ENCODE measurements at regions not wholly inside any gene's neighbourhood (a gene's known extent, or its start where the extent isn't known, plus 50 kb on each side); places are given as distances from the start of the nearest gene placed in this dataset.

- no peak for DNase-seq
Measured at GRCh38 chr22:22992474-22992873, 77.8 kb upstream of the GNAZ start.

GRCh38 chr22:22993184-22993583, 77.1 kb upstream of the GNAZ start:
- in situ Hi-C loops (cut with MboI; ENCODE audit: low pct_unique_long_range_greater_than_20kb, low sequenced_read_pairs): no loop called here
- no peak for DNase-seq

More at GRCh38 chr22:22992474-22992873, 77.8 kb upstream of the GNAZ start:
- in situ Hi-C loops (cut with MboI; ENCODE audit: low pct_unique_long_range_greater_than_20kb, low sequenced_read_pairs): no loop called here

- DNase-seq: no peak
Measured at GRCh38 chr22:22995166-22995565, 75.2 kb upstream of the GNAZ start.

GRCh38 chr22:22996511-22997261, 73.6 kb upstream of the GNAZ start:
- DNase-seq: no peak
- in situ Hi-C loops (cut with MboI; ENCODE audit: low pct_unique_long_range_greater_than_20kb, low sequenced_read_pairs): no loop called here

More at GRCh38 chr22:22995166-22995565, 75.2 kb upstream of the GNAZ start:
- in situ Hi-C loops (cut with MboI; ENCODE audit: low pct_unique_long_range_greater_than_20kb, low sequenced_read_pairs): no loop called here

- in situ Hi-C loops (cut with MboI; ENCODE audit: low pct_unique_long_range_greater_than_20kb, low sequenced_read_pairs): no loop called here
- DNase-seq: no peak
Measured at GRCh38 chr22:22997262-22997898, 72.9 kb upstream of the GNAZ start.

- in situ Hi-C loops (cut with MboI; ENCODE audit: low pct_unique_long_range_greater_than_20kb, low sequenced_read_pairs): no loop called here
Measured at GRCh38 chr22:22997988-22998387, 72.3 kb upstream of the GNAZ start.

GRCh38 chr22:22999523-22999922, 70.8 kb upstream of the GNAZ start:
- in situ Hi-C loops (cut with MboI; ENCODE audit: low pct_unique_long_range_greater_than_20kb, low sequenced_read_pairs): no loop called here
- no peak for DNase-seq

More at GRCh38 chr22:22997988-22998387, 72.3 kb upstream of the GNAZ start:
- DNase-seq: no peak

GRCh38 chr22:23000657-23001347, 69.5 kb upstream of the GNAZ start:
- in situ Hi-C loops (cut with MboI; ENCODE audit: low pct_unique_long_range_greater_than_20kb, low sequenced_read_pairs): no loop called here
- DNase-seq: no peak

- no peak for DNase-seq
- in situ Hi-C loops (cut with MboI; ENCODE audit: low pct_unique_long_range_greater_than_20kb, low sequenced_read_pairs): no loop called here
Measured at GRCh38 chr22:23001463-23001862, 68.9 kb upstream of the GNAZ start.

GRCh38 chr22:23002612-23003180, 67.6 kb upstream of the GNAZ start:
- DNase-seq: no peak
- in situ Hi-C loops (cut with MboI; ENCODE audit: low pct_unique_long_range_greater_than_20kb, low sequenced_read_pairs): no loop called here

GRCh38 chr22:23007823-23008222, 62.5 kb upstream of the GNAZ start:
- no peak for DNase-seq
- in situ Hi-C loops (cut with MboI; ENCODE audit: low pct_unique_long_range_greater_than_20kb, low sequenced_read_pairs): no loop called here

GRCh38 chr22:23008896-23009295, 61.4 kb upstream of the GNAZ start:
- in situ Hi-C loops (cut with MboI; ENCODE audit: low pct_unique_long_range_greater_than_20kb, low sequenced_read_pairs): no loop called here
- no peak for DNase-seq

All from KBM-7 (cell line).